NCI-H2107 treated with DMSO at 0.1 percent for 48 hours (cell line): ENCODE measurements at regions not wholly inside any gene's neighbourhood (a gene's known extent, or its start where the extent isn't known, plus 50 kb on each side); places are given as distances from the start of the nearest gene placed in this dataset.

Source experiments
- DNase-seq: peaks from one replicate; lab custom pipeline; 2025; ENCODE audit not compliant: unreplicated experiment; lab: John Stamatoyannopoulos, UW

GRCh38 chr2:76274160-76274559, 563.4 kb upstream of the GCFC2 start:
- DNase-seq: no peak

GRCh38 chr2:76270096-76270710, 559.5 kb upstream of the GCFC2 start:
- DNase-seq: no peak

- no peak for DNase-seq
Measured at GRCh38 chr2:76268902-76269620, 558.3 kb upstream of the GCFC2 start.

- DNase-seq: no peak
Measured at GRCh38 chr2:76268484-76268883, 557.8 kb upstream of the GCFC2 start.

DNA sequence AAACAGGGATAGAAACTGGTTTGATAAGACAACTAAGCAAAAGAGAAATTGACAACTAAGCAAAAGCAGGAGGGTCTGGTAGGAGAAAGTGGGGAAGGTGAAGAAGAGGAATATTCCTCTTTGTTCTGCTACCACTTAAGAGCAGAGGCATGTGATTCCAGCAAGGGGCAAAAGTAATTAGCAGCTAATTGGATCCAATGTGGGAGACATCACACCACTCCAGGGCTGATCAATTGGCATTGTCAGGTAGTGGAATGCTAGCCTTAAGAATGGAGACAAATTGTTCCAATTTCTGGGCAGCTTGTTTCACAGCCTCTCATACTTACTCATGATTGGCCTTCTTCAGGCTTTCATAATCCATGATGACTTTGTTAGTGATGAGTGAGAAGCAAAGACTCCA, 547.1 kb upstream of the GCFC2 start:
- DNase-seq: no peak

- no peak for DNase-seq
Measured at GRCh38 chr2:76256458-76257088, 545.9 kb upstream of the GCFC2 start.

DNA sequence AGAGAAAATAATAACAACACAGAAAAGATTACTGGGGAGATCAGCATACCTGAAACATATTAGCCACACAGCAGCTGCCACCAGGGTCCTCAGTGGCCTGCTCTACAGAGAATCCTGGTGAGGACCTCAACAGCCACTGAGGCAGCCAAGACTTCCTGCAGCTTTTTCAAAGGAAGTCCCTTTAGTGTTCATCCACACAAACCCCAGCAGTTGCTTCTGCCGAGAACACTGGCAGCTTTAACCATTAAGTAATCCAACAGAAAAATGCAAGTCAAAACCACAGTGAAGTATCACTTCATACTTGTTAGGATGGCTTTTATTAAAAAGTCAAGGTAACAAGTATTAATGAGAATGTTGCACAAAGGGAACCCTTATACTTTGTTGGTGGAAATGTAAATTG, 542.0 kb upstream of the GCFC2 start:
- DNase-seq: no peak

- no peak for DNase-seq
Measured at GRCh38 chr2:76251342-76251741, 540.6 kb upstream of the GCFC2 start.

- no peak for DNase-seq
Measured at GRCh38 chr2:76247006-76247405, 536.3 kb upstream of the GCFC2 start.

DNA sequence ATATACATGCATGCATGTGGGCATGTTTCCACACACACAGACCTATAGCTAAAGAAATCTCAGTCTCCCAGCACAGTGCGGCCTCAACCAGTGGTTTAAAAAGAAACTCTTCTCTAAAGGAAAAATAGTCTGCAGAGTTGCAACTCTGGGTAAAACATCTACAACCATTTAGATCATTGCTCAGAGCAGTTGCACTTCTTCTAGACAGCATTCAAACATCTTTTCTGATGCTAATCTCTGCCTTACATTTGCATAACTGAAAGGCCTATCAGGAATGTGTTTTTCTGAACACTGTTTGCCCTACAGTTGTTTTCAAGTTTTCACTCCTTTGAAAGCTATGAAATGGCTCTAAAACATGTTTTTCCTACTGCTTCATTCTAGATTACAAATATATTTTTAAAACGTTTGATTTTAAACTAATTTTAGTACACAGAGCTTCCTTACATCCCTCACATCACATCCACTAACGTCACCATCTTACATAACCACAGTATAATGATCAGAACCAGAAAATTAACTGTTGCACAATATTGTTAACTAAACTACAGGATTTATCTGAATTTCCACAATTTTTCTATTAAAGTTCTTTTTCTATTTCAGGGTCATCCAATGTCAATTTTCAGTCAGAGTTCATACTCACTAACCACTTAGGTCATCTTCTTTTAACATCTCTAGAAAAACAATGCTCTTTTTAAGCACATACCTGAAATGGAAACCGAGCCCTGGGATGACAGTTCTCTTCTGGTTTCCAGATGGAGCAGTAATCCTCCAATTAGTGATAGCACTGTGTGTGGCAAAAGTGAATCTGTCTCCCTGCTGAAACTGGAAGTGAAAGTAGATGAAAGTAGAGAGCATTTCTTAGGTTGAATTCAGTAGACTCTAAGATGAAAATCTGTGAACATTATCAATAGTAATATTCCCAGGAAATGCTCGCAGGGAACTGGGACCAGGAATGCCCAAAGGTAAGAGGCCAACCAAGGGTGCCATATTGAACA, 501.6 kb upstream of the GCFC2 start:
- DNase-seq: no peak

DNA sequence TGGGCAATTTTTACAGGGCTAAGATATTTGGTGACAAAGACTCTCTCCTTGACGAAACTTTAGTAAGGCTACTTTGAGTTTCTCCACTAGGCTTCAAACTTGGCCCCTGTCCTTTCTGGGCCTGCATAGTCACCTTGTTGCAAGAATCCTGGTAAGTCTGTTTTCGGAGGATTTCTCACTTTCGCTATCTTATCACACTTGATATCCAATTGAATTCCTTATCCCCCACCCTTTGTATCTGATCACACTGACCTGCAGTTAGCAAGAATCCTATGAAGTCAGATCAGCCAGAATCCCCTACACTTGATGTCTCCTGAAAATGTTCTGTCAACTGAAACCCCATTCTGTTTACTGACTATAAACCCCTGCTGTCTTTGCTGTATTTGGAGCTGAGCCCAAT, 499.8 kb upstream of the GCFC2 start:
- no peak for DNase-seq

- no peak for DNase-seq
Measured at GRCh38 chr2:76204048-76204447, 493.3 kb upstream of the GCFC2 start.

DNA sequence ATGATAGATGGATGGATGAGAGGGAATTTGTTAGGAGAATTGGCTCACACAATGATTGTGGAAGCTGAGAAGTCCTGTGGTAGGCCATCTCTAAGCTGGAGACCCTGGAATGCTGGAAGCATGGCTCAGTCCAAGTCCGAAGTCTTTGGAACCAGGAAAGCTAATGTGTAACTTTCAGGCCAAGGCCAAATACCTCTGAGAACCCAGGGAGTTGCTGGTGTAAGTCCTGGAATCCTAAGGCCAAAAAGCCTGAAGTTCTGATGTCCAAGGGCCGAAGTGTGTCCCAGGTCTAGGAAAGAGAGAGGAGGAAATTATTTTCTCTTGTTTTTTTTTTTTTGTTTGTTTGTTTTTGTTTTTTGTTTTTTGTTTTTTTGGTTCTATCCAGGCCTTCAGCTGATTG, 492.2 kb upstream of the GCFC2 start:
- no peak for DNase-seq

- DNase-seq: peak; percentile 38
Measured at GRCh38 chr2:76197842-76198448, 487.2 kb upstream of the GCFC2 start.

GRCh38 chr2:76197428-76197827, 486.7 kb upstream of the GCFC2 start:
- DNase-seq: no peak

DNA sequence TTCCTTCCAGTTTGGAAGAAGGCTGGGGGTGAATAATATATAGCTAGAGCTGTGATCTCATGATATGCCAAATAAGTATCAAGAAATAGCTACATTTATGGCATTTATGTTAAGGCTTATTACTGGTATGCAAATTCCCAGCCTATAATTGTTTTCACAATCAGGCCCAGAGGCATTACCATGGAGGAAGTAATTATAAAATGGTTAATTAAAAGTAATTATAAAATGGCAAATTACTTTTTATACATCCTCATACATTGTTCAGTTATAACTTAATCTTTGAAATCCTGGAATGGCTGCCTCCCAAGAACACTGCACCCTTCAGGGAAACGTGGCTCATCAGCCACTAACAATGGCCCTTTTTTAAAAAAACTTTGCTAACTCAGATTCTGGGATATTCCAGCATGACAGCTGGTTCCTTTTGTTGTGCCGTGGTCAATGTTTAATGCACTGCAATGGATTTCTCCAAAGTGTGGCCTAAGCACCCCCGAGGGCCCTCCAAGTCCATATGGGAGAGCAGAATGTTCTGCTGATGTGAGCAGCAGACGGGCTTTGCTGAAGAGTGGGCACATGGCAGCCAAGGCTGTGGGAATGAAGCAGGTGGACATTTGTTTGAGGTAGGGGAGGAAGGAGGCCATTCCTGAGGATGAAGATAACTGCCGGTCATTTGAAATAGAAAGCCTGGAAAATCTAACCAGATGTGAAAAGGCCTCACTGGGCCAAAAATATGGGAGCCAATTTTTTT, 483.5 kb upstream of the GCFC2 start:
- no peak for DNase-seq

GRCh38 chr2:76193089-76193488, 482.4 kb upstream of the GCFC2 start:
- no peak for DNase-seq

DNA sequence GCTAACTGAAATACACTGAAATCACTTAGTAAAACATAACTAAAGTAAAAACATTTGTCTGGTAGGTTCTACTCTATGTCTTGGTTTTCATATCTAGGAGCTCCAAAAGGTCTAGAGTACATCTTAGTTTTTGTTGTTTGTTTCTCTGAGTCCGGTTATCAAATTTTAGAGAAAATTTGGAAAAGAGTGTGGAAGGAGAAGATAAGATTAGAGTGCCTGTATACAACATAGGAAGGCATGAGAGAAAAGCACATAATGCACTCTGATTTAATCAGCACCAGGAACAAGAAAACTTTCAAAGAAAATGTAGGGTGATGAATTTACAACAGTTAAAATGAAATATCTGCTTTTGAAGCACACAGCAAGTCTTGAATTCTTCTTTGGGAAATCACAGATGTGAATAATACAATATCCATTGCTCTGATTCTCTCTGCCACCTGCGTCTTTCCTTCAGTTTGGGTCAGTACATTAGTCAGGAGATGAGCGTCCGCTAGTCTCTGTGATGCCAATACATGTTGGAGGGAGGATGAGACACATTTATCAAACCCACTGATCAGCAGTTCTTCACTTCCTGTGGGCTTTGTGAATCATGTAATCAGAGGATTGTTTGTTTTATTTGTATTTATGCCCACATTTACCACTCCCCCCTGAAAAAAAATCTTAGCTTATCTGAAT, 477.8 kb upstream of the GCFC2 start:
- DNase-seq: no peak

- no peak for DNase-seq
Measured at GRCh38 chr2:76187415-76187814, 476.7 kb upstream of the GCFC2 start.

DNA sequence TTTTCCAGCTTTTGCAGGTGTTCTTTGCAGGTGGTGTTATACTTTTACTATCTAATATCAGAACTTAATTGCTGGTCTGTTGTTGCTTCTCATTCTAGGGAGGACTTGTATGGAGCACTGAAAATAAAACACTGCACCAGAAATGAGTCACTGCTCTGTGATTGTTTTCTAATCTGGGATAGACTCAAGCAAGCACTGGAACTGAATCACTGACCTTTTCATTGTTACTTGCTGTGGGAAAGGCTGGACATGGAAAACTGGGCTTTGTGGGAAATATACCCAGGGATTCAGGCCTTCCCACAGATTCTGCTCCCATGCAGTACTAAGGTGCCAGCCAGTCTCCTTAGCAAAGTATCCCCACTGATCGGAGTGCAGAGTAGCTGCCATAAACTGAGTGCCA, 470.0 kb upstream of the GCFC2 start:
- DNase-seq: no peak
